Activated CD8-positive, alpha-beta memory T cell treated with anti-CD3 and anti-CD28 coated beads, Interleukin-2, amount 10 ng/mL, durations not matched to agents 7 days and 5 days (primary cell): ENCODE measurements at regions not wholly inside any gene's neighbourhood (a gene's known extent, or its start where the extent isn't known, plus 50 kb on each side); places are given as distances from the start of the nearest gene placed in this dataset.

ENCODE experiments used
- ATAC-seq: fragments of 150-1000 bp; cut with Tn5 transposase; one replicate; pipeline ENCODE4 v1.10.0; 2021; ENCODE audit warnings: moderate library complexity
- CTCF ChIA-PET: fragments of 350-600 bp; sonication (Branson Sonifier 250); formaldehyde crosslinking; loops from one replicate; lab custom pipeline; 2021; ENCODE audit warnings: antibody characterized with exemption; lab: Charles Lee
- DNase-seq: peaks from one replicate; pipeline ENCODE4 v3.0.0-alpha.2; 2020
- H3K27ac Mint-ChIP-seq: one replicate; pipeline ENCODE4 v1.8.0; 2021; ENCODE audit warnings: mild to moderate bottlenecking, mixed read lengths
- H3K27me3 Mint-ChIP-seq: one replicate; pipeline ENCODE4 v1.8.0; 2021; ENCODE audit warnings: mixed read lengths
- H3K36me3 Mint-ChIP-seq: one replicate; pipeline ENCODE4 v1.8.0; 2021; ENCODE audit warnings: mild to moderate bottlenecking, mixed read lengths
- H3K4me1 Mint-ChIP-seq: one replicate; pipeline ENCODE4 v1.8.0; 2021; ENCODE audit warnings: mixed read lengths
- H3K4me3 Mint-ChIP-seq: one replicate; pipeline ENCODE4 v1.8.0; 2021; ENCODE audit warnings: mild to moderate bottlenecking, moderate library complexity, mixed read lengths
- H3K9me3 Mint-ChIP-seq: one replicate; pipeline ENCODE4 v1.8.0; 2022; ENCODE audit warnings: low read depth, mixed read lengths

DNA sequence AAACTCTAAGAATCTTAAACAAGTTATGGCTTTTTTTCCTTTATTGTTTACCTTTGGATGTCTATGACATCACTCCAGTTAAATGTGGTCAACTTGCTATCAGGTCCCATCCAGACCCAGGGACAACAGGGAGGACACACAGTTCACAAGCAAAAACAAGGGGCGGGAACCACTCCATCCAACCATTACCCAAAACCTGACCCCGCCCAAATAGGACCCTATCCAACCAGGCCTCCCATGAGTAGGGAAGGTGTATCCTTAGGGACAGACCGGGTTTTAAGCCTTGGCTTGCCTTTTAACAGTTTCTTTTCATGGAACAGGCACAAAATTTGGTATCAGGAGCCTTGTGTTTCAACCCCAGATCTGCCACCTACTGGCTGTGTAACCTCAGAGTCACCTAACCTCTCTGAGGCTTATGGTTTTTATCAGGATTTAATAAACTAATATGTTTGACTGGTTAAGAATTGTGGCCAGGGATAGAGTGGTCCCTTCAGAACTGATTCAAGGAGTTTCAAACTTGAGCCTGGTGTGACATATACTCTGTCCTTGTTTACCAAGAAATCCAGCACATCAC, 127.7 kb upstream of the RAD23B start:
- Mint-ChIP-seq H3K4me1 (no peaks in the 10 kb centered on the region), H3K4me3 (no peak overlapping the region), H3K27me3 (peaks cover 10% of the 10 kb centered on the region), H3K27ac (no peak overlapping the region), H3K9me3 (no peaks in the 10 kb centered on the region), H3K36me3 (no peaks in the 10 kb centered on the region)
- CTCF ChIA-PET: no interaction called here
- no peak for DNase-seq
- ATAC-seq: no peak

- no peak overlapping the region for H3K4me3 Mint-ChIP-seq
- H3K9me3 Mint-ChIP-seq: no peaks in the 10 kb centered on the region
- no peaks in the 10 kb centered on the region for H3K36me3 Mint-ChIP-seq
- H3K4me1 Mint-ChIP-seq: no peaks in the 10 kb centered on the region
- H3K27me3 Mint-ChIP-seq: peaks cover 16% of the 10 kb centered on the region
- no peak overlapping the region for H3K27ac Mint-ChIP-seq
- DNase-seq (no peak), ATAC-seq (no peak)
- CTCF ChIA-PET: interaction anchor here (0.8 kb wide), 1 partner anchor 183 kb away, joined by 3 read pairs; no protein-coding TSS in a partner anchor
Observed at GRCh38 chr9:107158321-107158720, 124.8 kb upstream of the RAD23B start.

GRCh38 chr9:107161338-107161737, 121.7 kb upstream of the RAD23B start:
- no peaks in the 10 kb centered on the region for H3K36me3 Mint-ChIP-seq
- no peak for ATAC-seq
- H3K9me3 Mint-ChIP-seq: no peaks in the 10 kb centered on the region
- peaks cover 23% of the 10 kb centered on the region for H3K27me3 Mint-ChIP-seq
- H3K4me1 Mint-ChIP-seq: no peaks in the 10 kb centered on the region
- no peak overlapping the region for H3K4me3 Mint-ChIP-seq
- CTCF ChIA-PET: interaction anchor here (1.0 kb wide), 1 partner anchor 8 kb away, joined by 3 read pairs; no protein-coding TSS in a partner anchor
- no peak for DNase-seq
- no peak overlapping the region for H3K27ac Mint-ChIP-seq

- H3K27ac Mint-ChIP-seq: no peak overlapping the region
- no peak for DNase-seq
- CTCF ChIA-PET: interaction anchor here (1.6 kb wide), 1 partner anchor 26 kb away, joined by 3 read pairs; no protein-coding TSS in a partner anchor
Observed at GRCh38 chr9:107163370-107163769, 119.7 kb upstream of the RAD23B start.

GRCh38 chr9:107169796-107170195, 113.3 kb upstream of the RAD23B start:
- H3K9me3 Mint-ChIP-seq: no peaks in the 10 kb centered on the region

More at GRCh38 chr9:107163370-107163769, 119.7 kb upstream of the RAD23B start:
- H3K36me3 Mint-ChIP-seq: no peaks in the 10 kb centered on the region
- no peaks in the 10 kb centered on the region for H3K4me1 Mint-ChIP-seq
- no peak overlapping the region for H3K4me3 Mint-ChIP-seq
- no peaks in the 10 kb centered on the region for H3K9me3 Mint-ChIP-seq
- ATAC-seq: no peak
- peaks cover 16% of the 10 kb centered on the region for H3K27me3 Mint-ChIP-seq

DNA sequence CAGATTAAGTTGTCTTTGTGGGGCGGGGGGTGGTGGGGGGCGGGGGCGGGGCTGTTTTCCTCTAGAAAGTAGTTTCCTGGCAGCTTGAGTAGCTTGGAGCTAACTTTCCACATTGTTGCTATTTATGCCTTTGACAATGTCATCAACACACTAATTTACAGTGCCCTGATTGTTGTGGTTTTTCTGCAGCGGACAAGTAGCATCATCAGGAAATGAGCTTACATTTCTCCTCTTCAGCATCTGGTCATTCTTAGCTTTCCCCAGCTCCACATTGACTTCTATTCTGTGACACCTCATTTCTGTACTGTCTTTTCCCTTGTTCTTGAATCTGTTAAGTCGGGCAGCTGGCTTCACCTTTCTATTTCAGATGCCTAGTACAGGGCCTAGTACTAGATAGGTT, 112.3 kb upstream of the RAD23B start:
- Mint-ChIP-seq H3K4me3 (no peak overlapping the region), H3K36me3 (no peaks in the 10 kb centered on the region)

More at GRCh38 chr9:107169796-107170195, 113.3 kb upstream of the RAD23B start:
- Mint-ChIP-seq H3K27me3 (peaks cover 15% of the 10 kb centered on the region), H3K36me3 (no peaks in the 10 kb centered on the region), H3K27ac (no peak overlapping the region), H3K4me3 (no peak overlapping the region), H3K4me1 (peaks cover 31% of the 10 kb centered on the region)
- DNase-seq (no peak), ATAC-seq (no peak)
- CTCF ChIA-PET: interaction anchor here (1.3 to 1.7 kb wide), 3 partner anchors 9 to 171 kb away, joined by 3 to 8 read pairs (median 5); no protein-coding TSS in a partner anchor

GRCh38 chr9:107172160-107172978, 110.7 kb upstream of the RAD23B start:
- Mint-ChIP-seq H3K27ac (peak overlapping the region; percentile 76), H3K36me3 (no peaks in the 10 kb centered on the region)
- CTCF ChIA-PET: interaction anchor here (1.2 to 1.7 kb wide), 3 partner anchors 35 to 169 kb away, joined by 4 to 9 read pairs (median 5); partner anchors contain the start of gene RAD23B

More for the DNA sequence above, 112.3 kb upstream of the RAD23B start:
- ATAC-seq (no peak), DNase-seq (no peak)
- Mint-ChIP-seq H3K27me3 (peaks cover 11% of the 10 kb centered on the region), H3K9me3 (no peaks in the 10 kb centered on the region), H3K27ac (no peak overlapping the region), H3K4me1 (peaks cover 35% of the 10 kb centered on the region)
- CTCF ChIA-PET: interaction anchor here (1.5 to 1.7 kb wide), 2 partner anchors 33 to 170 kb away, joined by 5 to 8 read pairs; no protein-coding TSS in a partner anchor

GRCh38 chr9:107172979-107173347, 110.1 kb upstream of the RAD23B start:
- no peak for DNase-seq
- peak; percentile 69 for ATAC-seq
- H3K4me1 Mint-ChIP-seq: peaks cover 35% of the 10 kb centered on the region
- H3K36me3 Mint-ChIP-seq: no peaks in the 10 kb centered on the region
- H3K4me3 Mint-ChIP-seq: no peak overlapping the region
- CTCF ChIA-PET: interaction anchor here (1.2 to 1.7 kb wide), 3 partner anchors 35 to 168 kb away, joined by 4 to 9 read pairs (median 5); partner anchors contain the start of gene RAD23B
- peaks cover 7% of the 10 kb centered on the region for H3K27me3 Mint-ChIP-seq
- no peaks in the 10 kb centered on the region for H3K9me3 Mint-ChIP-seq
- H3K27ac Mint-ChIP-seq: peak overlapping the region; percentile 76

More at GRCh38 chr9:107172160-107172978, 110.7 kb upstream of the RAD23B start:
- peaks cover 35% of the 10 kb centered on the region for H3K4me1 Mint-ChIP-seq
- H3K9me3 Mint-ChIP-seq: no peaks in the 10 kb centered on the region
- DNase-seq (peak; percentile 77), ATAC-seq (peak; percentile 73)
- no peak overlapping the region for H3K4me3 Mint-ChIP-seq
- peaks cover 7% of the 10 kb centered on the region for H3K27me3 Mint-ChIP-seq

DNA sequence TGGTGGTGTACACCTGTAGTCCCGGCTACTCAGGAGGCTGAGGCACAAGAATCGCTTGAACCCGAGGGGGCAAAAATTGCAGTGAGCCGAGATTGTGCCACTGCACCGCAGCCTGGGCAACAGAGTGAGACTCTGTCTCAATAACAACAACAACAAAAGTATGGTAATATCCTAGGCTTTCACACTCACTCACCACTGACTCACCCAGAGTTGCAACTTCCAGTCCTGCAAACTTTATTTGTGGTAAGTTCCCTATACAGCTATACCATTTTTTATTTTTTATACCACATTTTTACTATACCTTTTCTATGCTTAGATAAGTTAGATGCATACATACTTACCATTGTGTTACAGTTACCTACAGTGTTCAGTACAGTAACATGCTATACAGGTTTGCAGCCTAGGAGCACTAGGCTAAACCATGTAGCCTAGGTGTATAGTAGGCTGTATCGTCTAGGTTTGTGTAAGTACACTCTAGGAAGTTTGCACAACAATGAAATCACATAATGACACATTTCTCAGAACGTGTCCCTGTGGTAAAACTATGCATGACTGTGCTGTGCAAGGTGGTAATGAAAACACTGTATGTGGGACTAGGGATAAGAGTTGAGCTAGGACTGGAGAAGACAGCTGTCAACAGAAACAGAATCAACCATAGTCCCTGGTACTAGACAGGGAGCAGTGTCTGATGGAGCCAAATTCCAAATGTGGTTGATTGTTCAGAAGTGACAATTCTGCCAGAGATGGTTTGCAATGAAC, 109.5 kb upstream of the RAD23B start:
- Mint-ChIP-seq H3K36me3 (no peaks in the 10 kb centered on the region), H3K4me3 (no peak overlapping the region), H3K9me3 (no peaks in the 10 kb centered on the region), H3K27me3 (peaks cover 11% of the 10 kb centered on the region), H3K27ac (no peak overlapping the region), H3K4me1 (peaks cover 35% of the 10 kb centered on the region)
- ATAC-seq: peak; percentile 38
- CTCF ChIA-PET: interaction anchor here (1.2 to 1.7 kb wide), 3 partner anchors 36 to 168 kb away, joined by 4 to 9 read pairs (median 5); partner anchors contain the start of gene RAD23B
- no peak for DNase-seq

DNA sequence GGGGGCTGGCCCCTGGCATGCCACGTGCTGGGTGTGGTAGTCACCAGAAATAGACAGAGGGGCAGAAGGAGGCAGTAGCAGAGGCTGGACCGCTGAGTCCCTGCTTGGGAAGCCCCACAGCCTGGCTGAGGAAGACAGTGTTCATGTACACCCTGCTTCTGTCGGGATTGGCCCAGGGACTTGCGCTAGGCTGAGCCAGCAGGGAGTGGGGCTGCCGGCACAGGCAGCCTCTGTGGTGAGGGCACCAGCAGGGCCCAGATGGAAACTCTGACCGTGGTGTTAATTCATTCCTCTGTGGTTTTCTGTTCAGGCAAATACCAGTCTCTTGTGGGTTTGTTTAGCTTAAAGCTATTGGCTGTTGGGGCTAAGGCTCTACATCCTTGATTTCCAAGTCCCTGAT, 108.6 kb upstream of the RAD23B start:
- H3K36me3 Mint-ChIP-seq: no peaks in the 10 kb centered on the region
- ATAC-seq (no peak), DNase-seq (no peak)
- no peak overlapping the region for H3K27ac Mint-ChIP-seq
- peaks cover 12% of the 10 kb centered on the region for H3K27me3 Mint-ChIP-seq
- H3K4me3 Mint-ChIP-seq: no peak overlapping the region
- no peaks in the 10 kb centered on the region for H3K9me3 Mint-ChIP-seq
- H3K4me1 Mint-ChIP-seq: peaks cover 35% of the 10 kb centered on the region
- CTCF ChIA-PET: interaction anchor here (1.1 kb wide), 1 partner anchor 37 kb away, joined by 3 read pairs; no protein-coding TSS in a partner anchor

GRCh38 chr9:107175041-107175440, 108.0 kb upstream of the RAD23B start:
- ATAC-seq (no peak), DNase-seq (no peak)
- Mint-ChIP-seq H3K27me3 (peaks cover 14% of the 10 kb centered on the region), H3K4me1 (peaks cover 35% of the 10 kb centered on the region), H3K4me3 (no peak overlapping the region), H3K27ac (no peak overlapping the region), H3K36me3 (no peaks in the 10 kb centered on the region), H3K9me3 (no peaks in the 10 kb centered on the region)
- CTCF ChIA-PET: interaction anchor here (1.0 to 1.1 kb wide), 2 partner anchors 38 to 166 kb away, joined by 3 read pairs; no protein-coding TSS in a partner anchor

DNA sequence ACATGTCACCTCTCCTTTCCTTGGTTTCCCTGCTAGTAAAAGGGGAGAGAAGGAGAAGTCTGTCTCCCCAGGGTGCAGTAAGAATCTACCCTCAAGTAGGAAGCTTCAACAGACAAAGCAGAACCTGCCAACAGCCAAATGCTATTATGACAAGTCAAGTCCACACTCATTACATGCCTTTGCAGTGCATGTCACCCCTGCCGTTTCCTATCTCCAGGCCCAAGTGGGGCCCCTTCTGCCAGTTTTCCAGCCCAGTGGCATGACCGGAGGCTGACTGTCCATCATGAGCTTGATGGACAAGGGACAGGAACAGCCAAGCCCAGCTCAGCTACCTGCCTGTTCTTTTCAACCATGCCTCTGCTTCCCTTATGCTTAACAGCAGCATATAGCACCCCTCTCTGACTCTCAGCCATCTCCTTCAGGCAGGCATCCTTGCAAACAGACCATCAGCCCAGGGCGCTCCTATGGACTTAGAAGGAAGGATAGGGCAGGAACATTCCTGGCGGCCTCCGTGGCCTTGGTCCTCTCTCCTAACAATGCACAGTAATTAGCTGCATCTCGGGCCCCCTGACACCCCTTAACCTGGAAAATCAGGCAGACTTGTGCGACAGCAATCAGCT, 107.2 kb upstream of the RAD23B start:
- Mint-ChIP-seq H3K27me3 (peaks cover 10% of the 10 kb centered on the region), H3K27ac (no peak overlapping the region), H3K4me1 (peaks cover 34% of the 10 kb centered on the region), H3K4me3 (no peak overlapping the region), H3K9me3 (no peaks in the 10 kb centered on the region), H3K36me3 (no peaks in the 10 kb centered on the region)
- ATAC-seq (no peak), DNase-seq (no peak)
- CTCF ChIA-PET: interaction anchor here (1.0 kb wide), 1 partner anchor 165 kb away, joined by 3 read pairs; no protein-coding TSS in a partner anchor
